ENCODE measurements at regions not wholly inside any gene's neighbourhood (a gene's known extent, or its start where the extent isn't known, plus 50 kb on each side); places are given as distances from the start of the nearest gene placed in this dataset.
"Not testable (repeated sequence)": the region's sequence is repeated elsewhere in the genome, so short reads cannot be mapped to it uniquely, and the experiment has no call there.

- DNase-seq; H3K27ac ChIP-seq; H3K36me3 ChIP-seq; H3K4me3 ChIP-seq (ENCODE audit: low read depth, low read length); H3K9me3 ChIP-seq (ENCODE audit: severe bottlenecking); H3K27me3 ChIP-seq (ENCODE audit: insufficient read depth, low read depth, severe bottlenecking): not testable (repeated sequence)
These were observed 242.4 kb downstream of the RTP5 start for GRCh38 chr2:242111954-242112353.

- not testable (repeated sequence) for H3K27ac ChIP-seq; H3K27me3 ChIP-seq (ENCODE audit: insufficient read depth, low read depth, severe bottlenecking); H3K4me3 ChIP-seq (ENCODE audit: low read depth, low read length); DNase-seq; H3K36me3 ChIP-seq; H3K9me3 ChIP-seq (ENCODE audit: severe bottlenecking)
These were observed 244.0 kb downstream of the RTP5 start for GRCh38 chr2:242113492-242113891.

DNA sequence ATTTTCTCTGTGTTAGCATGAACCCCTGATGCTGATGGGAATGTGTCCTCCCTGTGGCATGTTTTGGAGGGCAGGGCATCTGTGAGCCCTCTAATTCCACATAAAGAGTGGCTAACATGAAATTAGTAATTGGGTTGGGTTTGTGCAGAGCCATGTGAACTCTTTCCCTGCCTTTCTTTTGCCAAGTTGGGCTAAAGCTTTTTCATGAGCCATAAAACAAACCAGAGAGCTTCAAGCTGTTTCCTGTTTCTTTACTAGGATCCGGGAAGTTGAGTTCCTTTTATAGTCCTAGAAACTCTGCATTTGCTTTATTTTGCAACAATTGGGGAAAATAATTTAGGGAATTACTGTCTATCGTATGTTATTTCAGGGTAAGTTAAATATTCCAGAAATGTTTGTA, 247.1 kb downstream of the RTP5 start:
- not testable (repeated sequence) for H3K4me3 ChIP-seq (ENCODE audit: low read depth, low read length); H3K36me3 ChIP-seq; H3K9me3 ChIP-seq (ENCODE audit: severe bottlenecking); H3K27ac ChIP-seq; DNase-seq; H3K27me3 ChIP-seq (ENCODE audit: insufficient read depth, low read depth, severe bottlenecking)

GRCh38 chr2:242117305-242117704, 247.8 kb downstream of the RTP5 start:
- H3K4me3 ChIP-seq (ENCODE audit: low read depth, low read length); H3K36me3 ChIP-seq; H3K27ac ChIP-seq; H3K27me3 ChIP-seq (ENCODE audit: insufficient read depth, low read depth, severe bottlenecking); DNase-seq; H3K9me3 ChIP-seq (ENCODE audit: severe bottlenecking): not testable (repeated sequence)

DNA sequence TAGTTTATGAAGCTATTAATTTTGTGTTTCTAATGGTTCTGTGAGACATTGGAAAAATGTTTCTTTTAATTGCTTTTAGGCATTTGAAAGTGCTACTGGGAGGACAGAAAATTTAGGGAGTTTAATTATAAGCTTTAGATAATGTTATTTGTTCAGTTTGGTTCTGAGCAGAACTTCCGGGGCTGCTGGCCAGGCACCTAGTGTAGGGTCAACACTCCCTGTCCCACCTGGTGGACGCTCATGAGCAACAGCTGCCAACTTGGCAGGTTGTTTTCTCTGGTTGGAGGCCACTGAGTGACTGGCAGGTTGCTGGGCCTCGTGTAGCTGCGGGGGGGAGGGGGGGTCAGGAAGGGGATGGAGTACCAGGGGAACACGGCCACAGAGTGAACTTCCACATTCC, 250.2 kb downstream of the RTP5 start:
- H3K27ac ChIP-seq; H3K27me3 ChIP-seq (ENCODE audit: insufficient read depth, low read depth, severe bottlenecking); H3K36me3 ChIP-seq; H3K4me3 ChIP-seq (ENCODE audit: low read depth, low read length); DNase-seq; H3K9me3 ChIP-seq (ENCODE audit: severe bottlenecking): not testable (repeated sequence)

DNA sequence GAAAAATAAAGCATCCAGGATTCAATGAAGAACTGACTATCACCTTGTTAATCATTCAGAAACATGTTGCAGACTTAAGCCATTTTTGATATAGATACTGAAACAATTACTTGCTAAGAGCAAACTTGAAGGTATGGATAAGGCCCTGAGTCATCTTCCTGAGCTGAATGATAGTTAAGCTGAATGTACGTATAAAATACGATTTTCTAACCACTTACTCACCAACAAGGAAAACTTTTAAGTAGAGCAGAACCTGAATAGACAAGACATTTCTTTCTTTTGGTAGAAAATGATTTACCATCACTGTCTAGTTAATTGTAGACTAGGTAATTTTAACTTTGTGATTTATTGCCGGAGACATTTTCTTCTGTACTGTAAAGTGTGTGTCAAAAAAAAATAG, 261.2 kb downstream of the RTP5 start:
- H3K36me3 ChIP-seq; DNase-seq; H3K4me3 ChIP-seq (ENCODE audit: low read depth, low read length); H3K27ac ChIP-seq; H3K9me3 ChIP-seq (ENCODE audit: severe bottlenecking); H3K27me3 ChIP-seq (ENCODE audit: insufficient read depth, low read depth, severe bottlenecking): not testable (repeated sequence)

GRCh38 chr2:242159921-242160320, 290.4 kb downstream of the RTP5 start:
- H3K4me3 ChIP-seq (ENCODE audit: low read depth, low read length); H3K36me3 ChIP-seq; DNase-seq; H3K9me3 ChIP-seq (ENCODE audit: severe bottlenecking); H3K27me3 ChIP-seq (ENCODE audit: insufficient read depth, low read depth, severe bottlenecking); H3K27ac ChIP-seq: not testable (repeated sequence)

DNA sequence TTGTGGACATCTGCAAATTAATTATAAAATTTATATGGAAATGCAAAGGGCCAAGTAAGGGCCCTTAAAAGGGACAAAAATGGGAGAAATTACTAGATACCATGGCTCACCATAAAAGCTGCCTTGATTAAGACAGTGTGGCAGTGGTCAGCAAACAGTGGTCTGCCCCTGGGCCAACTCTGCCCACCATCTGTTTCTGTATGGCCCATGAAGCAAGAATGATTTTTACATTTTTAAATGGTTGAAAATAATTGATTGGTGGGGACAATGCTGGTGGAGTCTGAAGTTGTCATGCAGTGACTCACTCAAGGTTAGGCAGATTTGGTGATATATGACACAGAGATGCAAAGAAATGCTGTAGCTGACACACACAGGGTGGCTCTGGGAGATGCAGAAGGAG, 295.6 kb downstream of the RTP5 start:
- H3K27ac ChIP-seq; DNase-seq; H3K27me3 ChIP-seq (ENCODE audit: insufficient read depth, low read depth, severe bottlenecking); H3K9me3 ChIP-seq (ENCODE audit: severe bottlenecking); H3K36me3 ChIP-seq; H3K4me3 ChIP-seq (ENCODE audit: low read depth, low read length): not testable (repeated sequence)

DNA sequence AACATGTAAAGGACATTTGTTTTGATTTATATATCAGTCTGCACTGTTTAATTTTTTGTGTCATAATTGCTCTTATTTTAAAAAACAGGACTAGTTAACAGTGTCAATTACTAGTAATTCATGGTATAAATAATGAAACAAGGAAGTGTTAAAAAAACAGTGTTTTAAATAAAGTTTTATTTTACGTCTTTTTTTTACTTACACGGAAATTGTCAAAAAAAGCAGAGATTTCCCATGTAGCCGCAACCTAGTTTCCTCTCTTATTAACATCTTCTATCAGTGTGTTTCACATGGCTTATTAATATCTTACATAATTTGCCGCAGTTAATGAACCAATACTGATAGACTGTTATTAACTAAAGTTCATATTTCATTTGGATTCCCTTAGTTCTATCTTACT, 301.8 kb downstream of the RTP5 start:
- not testable (repeated sequence) for DNase-seq; H3K27ac ChIP-seq; H3K4me3 ChIP-seq (ENCODE audit: low read depth, low read length); H3K9me3 ChIP-seq (ENCODE audit: severe bottlenecking); H3K27me3 ChIP-seq (ENCODE audit: insufficient read depth, low read depth, severe bottlenecking); H3K36me3 ChIP-seq

Data from WERI-Rb-1 (cell line).